HEK293 (cell line): ENCODE measurements at regions not wholly inside any gene's neighbourhood (a gene's known extent, or its start where the extent isn't known, plus 50 kb on each side); places are given as distances from the start of the nearest gene placed in this dataset.

Source experiments
- CTCF ChIP-seq: fragments of 450-650 bp; formaldehyde crosslinking; IDR thresholded peaks from 2 replicates; pipeline ENCODE4 v1.5.1; 2016; ENCODE audit warnings: missing biosample characterization, missing genetic modification characterization
- YY1 ChIP-seq: fragments of 450-650 bp; formaldehyde crosslinking; IDR thresholded peaks from 2 replicates; pipeline ENCODE4 v1.5.1; 2018; ENCODE audit warnings: missing biosample characterization, missing genetic modification characterization
- ZBTB48 ChIP-seq: fragments of 450-650 bp; formaldehyde crosslinking; IDR thresholded peaks from 2 replicates; pipeline ENCODE4 v1.5.1; 2016; ENCODE audit warnings: missing biosample characterization, missing genetic modification characterization
- ZNF549 ChIP-seq: fragments of 450-650 bp; IDR thresholded peaks from 2 replicates; pipeline ENCODE4 v1.5.1; 2018; ENCODE audit warnings: missing biosample characterization, missing genetic modification characterization, mild to moderate bottlenecking, inconsistent platforms, moderate library complexity
- TF ChIP-seq, protein P1 (sequence below): fragments of 450-650 bp; formaldehyde crosslinking; IDR thresholded peaks from 2 replicates; pipeline ENCODE4 v1.5.1; 2016; ENCODE audit warnings: missing biosample characterization, missing genetic modification characterization

DNA sequence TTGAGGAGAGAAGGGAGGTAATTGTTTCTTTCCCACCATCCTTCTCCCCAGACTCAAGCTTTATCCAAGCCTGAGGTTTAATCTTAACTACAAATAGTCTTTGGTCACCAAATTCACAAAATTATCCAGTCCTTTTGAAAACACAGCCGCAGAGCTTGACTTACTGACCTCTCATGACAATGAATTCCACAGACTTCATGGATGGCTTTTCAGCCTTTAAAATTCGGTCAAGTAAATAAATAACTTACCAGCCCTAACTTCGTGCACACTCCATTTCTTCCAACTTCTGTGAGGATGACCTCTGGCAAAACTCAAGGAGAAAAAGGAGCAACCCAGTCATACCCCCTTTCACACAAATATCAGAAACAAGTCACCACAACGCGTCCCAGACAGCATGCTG, 137.0 kb upstream of the CDKN3 start:
- TF ChIP-seq CTCF, result no peak
- no peak for TF ChIP-seq YY1
- TF ChIP-seq, protein P1, sequence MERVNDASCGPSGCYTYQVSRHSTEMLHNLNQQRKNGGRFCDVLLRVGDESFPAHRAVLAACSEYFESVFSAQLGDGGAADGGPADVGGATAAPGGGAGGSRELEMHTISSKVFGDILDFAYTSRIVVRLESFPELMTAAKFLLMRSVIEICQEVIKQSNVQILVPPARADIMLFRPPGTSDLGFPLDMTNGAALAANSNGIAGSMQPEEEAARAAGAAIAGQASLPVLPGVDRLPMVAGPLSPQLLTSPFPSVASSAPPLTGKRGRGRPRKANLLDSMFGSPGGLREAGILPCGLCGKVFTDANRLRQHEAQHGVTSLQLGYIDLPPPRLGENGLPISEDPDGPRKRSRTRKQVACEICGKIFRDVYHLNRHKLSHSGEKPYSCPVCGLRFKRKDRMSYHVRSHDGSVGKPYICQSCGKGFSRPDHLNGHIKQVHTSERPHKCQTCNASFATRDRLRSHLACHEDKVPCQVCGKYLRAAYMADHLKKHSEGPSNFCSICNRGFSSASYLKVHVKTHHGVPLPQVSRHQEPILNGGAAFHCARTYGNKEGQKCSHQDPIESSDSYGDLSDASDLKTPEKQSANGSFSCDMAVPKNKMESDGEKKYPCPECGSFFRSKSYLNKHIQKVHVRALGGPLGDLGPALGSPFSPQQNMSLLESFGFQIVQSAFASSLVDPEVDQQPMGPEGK (tag by site-specific recombination), result no peak
- TF ChIP-seq ZBTB48 (tag by site-specific recombination), result no peak
- TF ChIP-seq ZNF549, result no peak
